ENCODE measurements at regions not wholly inside any gene's neighbourhood (a gene's known extent, or its start where the extent isn't known, plus 50 kb on each side); places are given as distances from the start of the nearest gene placed in this dataset.

DNA sequence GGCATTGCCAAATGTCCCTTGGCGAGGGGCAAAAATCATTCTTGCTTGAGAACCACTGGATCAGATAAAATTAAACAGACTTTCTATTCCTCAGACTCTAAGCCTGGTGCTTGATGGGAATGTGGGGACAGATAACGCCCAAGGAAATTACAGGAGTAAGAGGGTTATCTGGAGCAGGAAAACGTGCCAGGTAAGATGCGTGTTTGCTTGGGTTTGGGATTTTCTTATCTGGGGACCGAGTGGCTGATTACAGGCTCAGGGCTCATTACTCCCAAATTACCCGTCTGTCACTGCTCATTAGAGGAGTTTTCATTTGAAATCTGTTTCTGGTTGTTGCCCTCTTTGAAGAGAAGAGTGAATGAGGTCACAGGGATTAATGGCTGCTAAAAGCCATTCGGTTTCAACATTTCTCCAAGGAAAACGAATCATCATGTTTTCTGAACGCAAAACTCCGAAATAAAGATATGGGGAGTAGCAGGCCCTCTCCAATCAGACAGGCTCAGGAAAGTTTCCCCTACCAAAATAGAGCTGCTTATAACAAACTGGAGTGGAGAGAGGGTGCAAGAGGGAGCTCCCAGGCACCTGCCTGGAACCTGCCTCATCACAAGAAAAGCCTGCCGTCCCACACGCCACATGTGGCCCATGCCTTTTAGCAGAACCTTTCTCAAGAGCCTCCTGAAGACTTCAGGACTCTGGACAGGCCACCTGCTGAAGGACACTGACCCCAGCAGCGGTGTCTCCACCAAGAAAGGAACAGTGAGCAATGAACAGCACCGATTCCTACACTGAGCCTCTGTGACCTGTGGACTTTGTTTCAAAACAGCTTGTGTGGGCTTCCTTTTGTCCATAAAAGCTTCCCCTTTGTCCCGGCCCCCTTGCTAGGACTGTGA, 136.4 kb downstream of the ICE1 start:
- Histone ChIP-seq H3K36me3 (no peaks in the 10 kb centered on the region), H3K4me1 (no peaks in the 10 kb centered on the region), H3K27ac (no peak overlapping the region), H3K9me3 (no peaks in the 10 kb centered on the region), H3K27me3 (ENCODE audit: low read depth) (no peaks in the 10 kb centered on the region), H3K4me3 (no peak overlapping the region)
- no peak for DNase-seq
- ATAC-seq: no peak
- intact Hi-C loops (cut with DNase I): no loop called here
- TF ChIP-seq, protein P1, sequence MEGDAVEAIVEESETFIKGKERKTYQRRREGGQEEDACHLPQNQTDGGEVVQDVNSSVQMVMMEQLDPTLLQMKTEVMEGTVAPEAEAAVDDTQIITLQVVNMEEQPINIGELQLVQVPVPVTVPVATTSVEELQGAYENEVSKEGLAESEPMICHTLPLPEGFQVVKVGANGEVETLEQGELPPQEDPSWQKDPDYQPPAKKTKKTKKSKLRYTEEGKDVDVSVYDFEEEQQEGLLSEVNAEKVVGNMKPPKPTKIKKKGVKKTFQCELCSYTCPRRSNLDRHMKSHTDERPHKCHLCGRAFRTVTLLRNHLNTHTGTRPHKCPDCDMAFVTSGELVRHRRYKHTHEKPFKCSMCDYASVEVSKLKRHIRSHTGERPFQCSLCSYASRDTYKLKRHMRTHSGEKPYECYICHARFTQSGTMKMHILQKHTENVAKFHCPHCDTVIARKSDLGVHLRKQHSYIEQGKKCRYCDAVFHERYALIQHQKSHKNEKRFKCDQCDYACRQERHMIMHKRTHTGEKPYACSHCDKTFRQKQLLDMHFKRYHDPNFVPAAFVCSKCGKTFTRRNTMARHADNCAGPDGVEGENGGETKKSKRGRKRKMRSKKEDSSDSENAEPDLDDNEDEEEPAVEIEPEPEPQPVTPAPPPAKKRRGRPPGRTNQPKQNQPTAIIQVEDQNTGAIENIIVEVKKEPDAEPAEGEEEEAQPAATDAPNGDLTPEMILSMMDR (IDR thresholded peaks at IDR 0.05): no peak

DNA sequence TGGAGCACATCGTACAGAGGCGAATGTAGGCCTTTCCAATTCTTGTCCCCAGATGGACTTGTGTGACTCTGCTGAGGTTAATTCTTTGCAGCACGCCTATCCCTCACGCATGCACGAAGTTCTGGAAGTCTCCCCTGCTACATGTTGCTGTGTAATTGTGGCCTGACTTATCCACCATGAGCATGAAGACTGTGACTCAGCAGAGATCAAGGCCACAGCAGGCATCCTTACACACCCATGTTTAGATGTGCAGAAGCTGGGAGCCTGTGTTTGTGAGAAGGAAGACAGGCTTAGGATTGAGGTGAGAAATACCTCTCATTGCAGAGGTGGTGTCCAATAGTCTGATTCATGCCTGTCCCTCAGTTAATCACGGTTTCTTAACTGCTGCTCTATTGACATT, 135.6 kb downstream of the ICE1 start:
- Histone ChIP-seq H3K9me3 (no peaks in the 10 kb centered on the region), H3K4me3 (no peak overlapping the region), H3K36me3 (no peaks in the 10 kb centered on the region), H3K27ac (no peak overlapping the region), H3K4me1 (no peaks in the 10 kb centered on the region), H3K27me3 (ENCODE audit: low read depth) (no peaks in the 10 kb centered on the region)
- DNase-seq (no peak), ATAC-seq (no peak)
- intact Hi-C loops (cut with DNase I): no loop called here
- TF ChIP-seq, protein P1 (IDR thresholded peaks at IDR 0.05): no peak

DNA sequence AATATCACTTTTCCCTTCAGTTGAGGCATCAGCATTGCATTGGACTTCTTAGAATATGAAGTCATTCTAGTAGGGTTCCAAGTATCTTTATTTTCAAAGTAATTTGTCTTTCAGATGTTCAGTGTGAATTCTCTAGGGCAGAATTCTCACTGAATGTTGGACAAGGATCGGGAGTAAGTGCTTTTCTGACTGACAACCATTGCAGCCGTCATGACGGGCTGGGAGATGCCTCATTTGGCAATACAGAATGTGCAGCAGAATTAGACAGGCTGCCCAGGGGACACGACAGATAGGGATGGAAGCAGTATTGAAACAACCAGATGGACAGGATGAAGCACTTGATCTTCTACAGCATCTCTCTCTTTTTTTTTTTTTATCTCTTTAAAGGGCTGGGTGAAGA, 129.0 kb downstream of the ICE1 start:
- H3K27me3 ChIP-seq (ENCODE audit: low read depth): no peaks in the 10 kb centered on the region
- intact Hi-C loops (cut with DNase I): no loop called here
- DNase-seq (no peak), ATAC-seq (no peak)
- no peaks in the 10 kb centered on the region for H3K36me3 ChIP-seq
- no peak overlapping the region for H3K27ac ChIP-seq
- no peak overlapping the region for H3K4me3 ChIP-seq
- H3K9me3 ChIP-seq: no peaks in the 10 kb centered on the region
- no peaks in the 10 kb centered on the region for H3K4me1 ChIP-seq
- TF ChIP-seq, protein P1 (IDR thresholded peaks at IDR 0.05): no peak

DNA sequence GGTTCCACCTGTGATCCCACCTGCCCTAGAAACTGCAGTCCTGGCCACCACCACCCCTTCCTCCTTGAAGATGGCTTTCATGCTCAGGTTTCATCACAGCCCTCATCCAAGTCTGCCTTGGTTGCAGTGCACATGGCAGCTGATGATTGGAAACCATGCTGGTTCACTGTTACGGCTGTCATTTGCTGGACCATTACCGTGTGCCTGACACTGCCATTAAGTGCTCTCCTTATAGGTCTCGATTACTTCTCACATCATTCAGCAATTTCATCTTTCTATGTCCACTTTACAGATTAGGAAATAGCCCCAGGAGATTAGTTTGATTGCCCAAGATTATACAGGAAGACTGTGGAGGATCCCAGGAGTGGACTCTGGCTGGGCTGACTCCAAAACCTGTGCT, 123.9 kb downstream of the ICE1 start:
- DNase-seq (no peak), ATAC-seq (no peak)
- no peak overlapping the region for H3K4me3 ChIP-seq
- H3K27ac ChIP-seq: no peak overlapping the region
- intact Hi-C loops (cut with DNase I): no loop called here
- H3K9me3 ChIP-seq: no peaks in the 10 kb centered on the region
- no peaks in the 10 kb centered on the region for H3K4me1 ChIP-seq
- TF ChIP-seq, protein P1 (IDR thresholded peaks at IDR 0.05): no peak
- no peaks in the 10 kb centered on the region for H3K36me3 ChIP-seq
- no peaks in the 10 kb centered on the region for H3K27me3 ChIP-seq (ENCODE audit: low read depth)

DNA sequence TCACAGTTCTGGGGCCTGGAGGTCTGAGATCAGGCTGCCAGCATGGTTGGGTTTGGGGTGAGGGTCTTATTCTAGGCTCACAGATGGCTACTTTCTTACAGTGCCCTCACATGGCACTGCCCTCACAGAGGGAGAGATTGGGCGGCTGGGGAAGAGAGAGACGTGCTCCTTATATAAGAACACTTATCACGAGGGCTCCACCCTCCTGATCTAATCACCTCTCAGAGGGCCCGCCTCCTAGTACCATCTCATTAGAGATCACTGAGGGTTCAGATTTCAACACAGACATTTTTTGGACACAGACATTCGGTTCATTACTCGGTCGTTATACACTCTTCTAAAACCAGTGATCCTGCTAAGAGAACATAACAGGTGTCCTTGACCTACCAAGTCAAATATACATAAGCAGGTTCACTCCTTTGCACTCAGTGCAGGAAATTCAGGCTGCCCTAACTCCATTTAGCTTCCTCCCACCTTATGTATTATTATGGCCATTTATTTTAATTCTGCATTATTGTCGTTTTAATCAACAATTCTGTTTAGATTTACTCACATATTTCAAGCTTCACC, 121.7 kb downstream of the ICE1 start:
- no peaks in the 10 kb centered on the region for H3K9me3 ChIP-seq
- H3K36me3 ChIP-seq: no peaks in the 10 kb centered on the region
- H3K27ac ChIP-seq: no peak overlapping the region
- no peak overlapping the region for H3K4me3 ChIP-seq
- ATAC-seq (peak; percentile 77 to 85), DNase-seq (no peak)
- TF ChIP-seq, protein P1 (IDR thresholded peaks at IDR 0.05): no peak
- H3K4me1 ChIP-seq: no peaks in the 10 kb centered on the region
- no peaks in the 10 kb centered on the region for H3K27me3 ChIP-seq (ENCODE audit: low read depth)
- intact Hi-C loops (cut with DNase I): no loop called here

All from lower lobe of right lung (tissue), 2 donors.